ENCODE measurements at regions not wholly inside any gene's neighbourhood (a gene's known extent, or its start where the extent isn't known, plus 50 kb on each side); places are given as distances from the start of the nearest gene placed in this dataset.

- no peaks in the 10 kb centered on the region for H3K27me3 Mint-ChIP-seq (ENCODE audit: low read depth, unreplicated experiment)
- Histone ChIP-seq H3K9me3 (ENCODE audit: insufficient read depth, low read depth, low read length) (no peaks in the 10 kb centered on the region), H2AFZ (ENCODE audit: low read depth, low read length) (no peak overlapping the region), H3K4me1 (ENCODE audit: insufficient read depth, low read length) (no peaks in the 10 kb centered on the region), H3K27me3 (ENCODE audit: insufficient read depth, low read length) (no peaks in the 10 kb centered on the region), H3K27ac (ENCODE audit: low read depth, low read length) (no peak overlapping the region), H3K9ac (ENCODE audit: low read length) (no peak overlapping the region), H3K36me3 (ENCODE audit: insufficient read depth, low read length) (no peaks in the 10 kb centered on the region), H4K20me1 (ENCODE audit: insufficient read depth, low read length) (no peaks in the 10 kb centered on the region), H3K4me2 (ENCODE audit: low read length) (no peak overlapping the region), H3K79me2 (ENCODE audit: insufficient read depth, low read length) (no peaks in the 10 kb centered on the region), H3K4me3 (ENCODE audit: insufficient read depth, low read depth, low read length) (no peak overlapping the region)
- H3K4me3 Mint-ChIP-seq (ENCODE audit: unreplicated experiment) = no peak overlapping the region
- DNase-seq (ENCODE audit: low read depth) = no peak
- no peaks in the 10 kb centered on the region for H3K36me3 Mint-ChIP-seq (ENCODE audit: low read depth, unreplicated experiment)
- H3K9me3 Mint-ChIP-seq (ENCODE audit: unreplicated experiment) = no peaks in the 10 kb centered on the region
- FAIRE-seq = no peak
- TF ChIP-seq EZH2 (IDR thresholded peaks at IDR 0.05; ENCODE audit: insufficient read depth, low read length) = no peak
- TF ChIP-seq, protein P1, sequence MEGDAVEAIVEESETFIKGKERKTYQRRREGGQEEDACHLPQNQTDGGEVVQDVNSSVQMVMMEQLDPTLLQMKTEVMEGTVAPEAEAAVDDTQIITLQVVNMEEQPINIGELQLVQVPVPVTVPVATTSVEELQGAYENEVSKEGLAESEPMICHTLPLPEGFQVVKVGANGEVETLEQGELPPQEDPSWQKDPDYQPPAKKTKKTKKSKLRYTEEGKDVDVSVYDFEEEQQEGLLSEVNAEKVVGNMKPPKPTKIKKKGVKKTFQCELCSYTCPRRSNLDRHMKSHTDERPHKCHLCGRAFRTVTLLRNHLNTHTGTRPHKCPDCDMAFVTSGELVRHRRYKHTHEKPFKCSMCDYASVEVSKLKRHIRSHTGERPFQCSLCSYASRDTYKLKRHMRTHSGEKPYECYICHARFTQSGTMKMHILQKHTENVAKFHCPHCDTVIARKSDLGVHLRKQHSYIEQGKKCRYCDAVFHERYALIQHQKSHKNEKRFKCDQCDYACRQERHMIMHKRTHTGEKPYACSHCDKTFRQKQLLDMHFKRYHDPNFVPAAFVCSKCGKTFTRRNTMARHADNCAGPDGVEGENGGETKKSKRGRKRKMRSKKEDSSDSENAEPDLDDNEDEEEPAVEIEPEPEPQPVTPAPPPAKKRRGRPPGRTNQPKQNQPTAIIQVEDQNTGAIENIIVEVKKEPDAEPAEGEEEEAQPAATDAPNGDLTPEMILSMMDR (IDR thresholded peaks at IDR 0.05; ENCODE audit: insufficient read depth, low read depth, low read length) = no peak
- no peak overlapping the region for H3K27ac Mint-ChIP-seq (ENCODE audit: unreplicated experiment)
- H3K4me1 Mint-ChIP-seq (ENCODE audit: low read depth, unreplicated experiment) = peaks cover 6% of the 10 kb centered on the region
Observed at GRCh38 chr10:81213370-81213769, 661.6 kb upstream of the NRG3 start.

GRCh38 chr10:81215498-81215897 is 659.5 kb upstream of the NRG3 start:
- Histone ChIP-seq H3K4me2 (ENCODE audit: low read length) (no peak overlapping the region), H3K9ac (ENCODE audit: low read length) (no peak overlapping the region), H3K9me3 (ENCODE audit: insufficient read depth, low read depth, low read length) (no peaks in the 10 kb centered on the region), H3K27me3 (ENCODE audit: insufficient read depth, low read length) (no peaks in the 10 kb centered on the region), H2AFZ (ENCODE audit: low read depth, low read length) (no peak overlapping the region), H3K27ac (ENCODE audit: low read depth, low read length) (no peak overlapping the region), H3K4me3 (ENCODE audit: insufficient read depth, low read depth, low read length) (no peak overlapping the region), H3K79me2 (ENCODE audit: insufficient read depth, low read length) (no peaks in the 10 kb centered on the region), H3K4me1 (ENCODE audit: insufficient read depth, low read length) (no peaks in the 10 kb centered on the region), H4K20me1 (ENCODE audit: insufficient read depth, low read length) (no peaks in the 10 kb centered on the region), H3K36me3 (ENCODE audit: insufficient read depth, low read length) (no peaks in the 10 kb centered on the region)
- no peak for TF ChIP-seq EZH2 (IDR thresholded peaks at IDR 0.05; ENCODE audit: insufficient read depth, low read length)
- TF ChIP-seq, protein P1 (IDR thresholded peaks at IDR 0.05; ENCODE audit: insufficient read depth, low read depth, low read length) = no peak
- H3K4me3 Mint-ChIP-seq (ENCODE audit: unreplicated experiment) = no peak overlapping the region
- no peak overlapping the region for H3K27ac Mint-ChIP-seq (ENCODE audit: unreplicated experiment)
- no peaks in the 10 kb centered on the region for H3K27me3 Mint-ChIP-seq (ENCODE audit: low read depth, unreplicated experiment)
- H3K36me3 Mint-ChIP-seq (ENCODE audit: low read depth, unreplicated experiment) = no peaks in the 10 kb centered on the region
- no peaks in the 10 kb centered on the region for H3K9me3 Mint-ChIP-seq (ENCODE audit: unreplicated experiment)
- FAIRE-seq (no peak), DNase-seq (ENCODE audit: low read depth) (no peak)
- H3K4me1 Mint-ChIP-seq (ENCODE audit: low read depth, unreplicated experiment) = peaks cover 6% of the 10 kb centered on the region

DNA sequence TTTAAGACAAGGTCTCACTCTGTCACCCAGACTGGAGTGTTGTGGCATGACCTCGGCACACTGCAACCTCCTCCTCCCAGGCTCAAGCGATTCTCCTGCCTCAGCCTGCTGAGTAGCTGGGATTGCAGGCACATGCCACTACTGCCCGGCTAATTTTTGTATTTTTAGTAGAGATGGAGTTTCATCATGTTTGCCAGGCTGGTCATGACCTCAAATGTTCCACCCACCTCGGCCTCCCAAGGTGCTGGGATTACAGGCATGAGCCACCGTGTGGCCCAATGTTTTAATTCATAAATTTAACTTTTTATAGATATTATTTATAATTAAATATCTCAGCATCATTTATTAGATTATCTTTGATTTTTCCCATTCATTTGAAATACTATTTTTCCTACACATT is 658.0 kb upstream of the NRG3 start:
- Mint-ChIP-seq H3K4me3 (ENCODE audit: unreplicated experiment) (no peak overlapping the region), H3K27ac (ENCODE audit: unreplicated experiment) (no peak overlapping the region), H3K36me3 (ENCODE audit: low read depth, unreplicated experiment) (no peaks in the 10 kb centered on the region), H3K9me3 (ENCODE audit: unreplicated experiment) (no peaks in the 10 kb centered on the region), H3K27me3 (ENCODE audit: low read depth, unreplicated experiment) (no peaks in the 10 kb centered on the region), H3K4me1 (ENCODE audit: low read depth, unreplicated experiment) (peaks cover 6% of the 10 kb centered on the region)
- Histone ChIP-seq H3K4me1 (ENCODE audit: insufficient read depth, low read length) (no peaks in the 10 kb centered on the region), H3K9me3 (ENCODE audit: insufficient read depth, low read depth, low read length) (no peaks in the 10 kb centered on the region), H3K9ac (ENCODE audit: low read length) (no peak overlapping the region), H3K27me3 (ENCODE audit: insufficient read depth, low read length) (no peaks in the 10 kb centered on the region), H3K4me3 (ENCODE audit: insufficient read depth, low read depth, low read length) (no peak overlapping the region), H3K27ac (ENCODE audit: low read depth, low read length) (no peak overlapping the region), H2AFZ (ENCODE audit: low read depth, low read length) (no peak overlapping the region), H3K36me3 (ENCODE audit: insufficient read depth, low read length) (no peaks in the 10 kb centered on the region), H3K79me2 (ENCODE audit: insufficient read depth, low read length) (no peaks in the 10 kb centered on the region), H3K4me2 (ENCODE audit: low read length) (no peak overlapping the region), H4K20me1 (ENCODE audit: insufficient read depth, low read length) (no peaks in the 10 kb centered on the region)
- no peak for DNase-seq (ENCODE audit: low read depth)
- TF ChIP-seq, protein P1 (IDR thresholded peaks at IDR 0.05; ENCODE audit: insufficient read depth, low read depth, low read length) = no peak
- TF ChIP-seq EZH2 (IDR thresholded peaks at IDR 0.05; ENCODE audit: insufficient read depth, low read length) = no peak
- no peak for FAIRE-seq

Measured in astrocyte (in vitro differentiated cells and primary cell).